ENCODE measurements at regions not wholly inside any gene's neighbourhood (a gene's known extent, or its start where the extent isn't known, plus 50 kb on each side); places are given as distances from the start of the nearest gene placed in this dataset.

DNA sequence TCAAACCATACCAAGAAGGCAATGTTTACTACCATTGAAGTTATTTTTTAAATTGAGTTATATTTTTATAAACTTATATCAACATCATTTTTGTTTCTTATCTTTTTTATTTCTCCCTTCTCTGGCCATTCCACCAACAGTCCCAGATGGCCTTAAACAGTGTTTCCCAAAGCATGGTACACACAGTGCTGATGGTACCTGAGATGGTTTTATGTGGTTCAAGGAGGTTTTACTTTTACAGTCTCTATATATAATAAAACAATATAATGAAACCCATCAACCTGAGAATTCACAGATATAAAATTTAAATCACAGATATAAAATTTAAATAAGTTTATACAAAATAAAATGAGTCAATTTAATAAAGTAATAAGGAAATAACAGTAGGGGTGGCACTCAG, 65.1 kb upstream of the MSTN start:
- TF ChIP-seq POLR2A (IDR thresholded peaks at IDR 0.05) = no peak
- TF ChIP-seq, protein P1, sequence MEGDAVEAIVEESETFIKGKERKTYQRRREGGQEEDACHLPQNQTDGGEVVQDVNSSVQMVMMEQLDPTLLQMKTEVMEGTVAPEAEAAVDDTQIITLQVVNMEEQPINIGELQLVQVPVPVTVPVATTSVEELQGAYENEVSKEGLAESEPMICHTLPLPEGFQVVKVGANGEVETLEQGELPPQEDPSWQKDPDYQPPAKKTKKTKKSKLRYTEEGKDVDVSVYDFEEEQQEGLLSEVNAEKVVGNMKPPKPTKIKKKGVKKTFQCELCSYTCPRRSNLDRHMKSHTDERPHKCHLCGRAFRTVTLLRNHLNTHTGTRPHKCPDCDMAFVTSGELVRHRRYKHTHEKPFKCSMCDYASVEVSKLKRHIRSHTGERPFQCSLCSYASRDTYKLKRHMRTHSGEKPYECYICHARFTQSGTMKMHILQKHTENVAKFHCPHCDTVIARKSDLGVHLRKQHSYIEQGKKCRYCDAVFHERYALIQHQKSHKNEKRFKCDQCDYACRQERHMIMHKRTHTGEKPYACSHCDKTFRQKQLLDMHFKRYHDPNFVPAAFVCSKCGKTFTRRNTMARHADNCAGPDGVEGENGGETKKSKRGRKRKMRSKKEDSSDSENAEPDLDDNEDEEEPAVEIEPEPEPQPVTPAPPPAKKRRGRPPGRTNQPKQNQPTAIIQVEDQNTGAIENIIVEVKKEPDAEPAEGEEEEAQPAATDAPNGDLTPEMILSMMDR (IDR thresholded peaks at IDR 0.05) = no peak
